ENCODE measurements at regions not wholly inside any gene's neighbourhood (a gene's known extent, or its start where the extent isn't known, plus 50 kb on each side); places are given as distances from the start of the nearest gene placed in this dataset.
"Not testable (repeated sequence)": the region's sequence is repeated elsewhere in the genome, so short reads cannot be mapped to it uniquely, and the experiment has no call there.

DNA sequence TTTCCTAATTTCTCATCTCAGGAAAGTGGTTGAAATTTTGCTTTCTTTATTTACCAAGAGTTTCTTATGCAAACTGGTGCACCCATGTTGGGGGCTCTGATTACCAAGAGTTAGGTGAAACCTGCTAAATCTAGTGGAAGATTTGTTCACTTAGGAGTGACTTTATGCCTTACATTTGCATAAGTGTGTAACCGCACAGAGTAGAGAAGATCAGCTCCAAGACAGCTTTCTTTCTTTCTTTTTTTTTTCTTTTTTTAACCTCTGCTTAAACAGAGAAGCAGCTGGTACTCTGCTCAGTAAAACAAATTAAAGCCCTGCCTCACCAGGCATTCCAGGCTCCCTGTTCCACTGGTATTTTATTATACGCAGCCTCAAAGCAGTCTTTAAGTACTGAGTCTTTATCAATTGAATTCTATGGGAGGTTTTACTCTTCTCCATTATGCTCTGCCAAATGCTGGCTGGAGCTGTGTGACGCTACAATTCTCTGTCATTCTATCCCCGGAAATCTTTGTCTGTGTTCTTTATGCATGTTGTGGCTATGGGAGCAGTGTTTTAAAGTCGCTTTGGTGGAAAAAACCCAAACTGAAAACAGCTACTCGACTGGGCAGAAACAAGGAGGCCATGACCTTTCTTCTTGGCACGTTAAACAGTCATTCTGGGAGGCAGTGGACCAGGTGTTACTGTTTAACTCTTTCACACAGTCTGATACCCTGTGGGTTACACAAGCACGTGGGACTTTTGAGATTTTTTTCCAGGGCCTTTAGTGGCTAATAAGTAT is 55.2 kb upstream of the GBE1 start:
- DNase-seq = no peak

DNA sequence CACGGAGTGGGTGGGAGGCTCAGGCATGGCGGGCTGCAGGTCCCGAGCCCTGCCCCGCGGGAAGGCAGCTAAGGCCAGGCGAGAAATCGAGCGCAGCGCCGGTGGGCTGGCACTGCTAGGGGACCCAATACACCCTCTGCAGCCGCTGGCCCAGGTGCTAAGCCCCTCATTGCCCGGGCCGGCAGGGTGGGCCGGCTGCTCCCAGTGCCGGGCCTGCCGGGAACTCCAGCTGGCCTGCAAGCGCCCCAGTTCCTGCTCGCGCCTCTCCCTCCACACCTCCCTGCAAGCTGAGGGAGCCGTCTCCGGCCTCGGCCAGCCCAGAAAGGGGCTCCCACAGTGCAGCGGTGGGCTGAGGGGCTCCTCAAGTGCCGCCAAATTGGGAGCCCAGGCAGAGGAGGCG is 50.7 kb upstream of the GBE1 start:
- not testable (repeated sequence) for DNase-seq
